GM12878 (cell line): ENCODE measurements at regions not wholly inside any gene's neighbourhood (a gene's known extent, or its start where the extent isn't known, plus 50 kb on each side); places are given as distances from the start of the nearest gene placed in this dataset.

Experiments
- ATAC-seq: fragments of 200-7000 bp; cut with Tn5 transposase; 3 replicates; pipeline ENCODE4 v1.9.1; 2020; ENCODE audit warnings: mild to moderate bottlenecking, moderate library complexity
- BruUV-seq: library from RNA; stranded (reverse); fragments of 400-500 nt; replicated peaks from 2 replicates; lab custom pipeline; 2021; lab: Mats Ljungman, UMichigan
- CTCF ChIA-PET: fragments of 300-600 bp; sonication (Branson Sonifier 250); formaldehyde crosslinking; extraction: SDS; loops from one replicate; lab custom pipeline; 2021; ENCODE audit warnings: inconsistent platforms; lab: Yijun Ruan, JAX
- POLR2A ChIA-PET: fragments of 350-600 bp; formaldehyde crosslinking; extraction: SDS; loops from one replicate; lab custom pipeline; 2021; ENCODE audit warnings: inconsistent platforms; lab: Charles Lee
- RAD21 ChIA-PET: fragments of 300-600 bp; sonication (Branson Sonifier 250); formaldehyde crosslinking; loops from one replicate; lab custom pipeline; 2023; ENCODE audit warnings: antibody characterized with exemption; ENCODE audit not compliant: unreplicated experiment; lab: Charles Lee
- SMC1A ChIA-PET: fragments of 300-600 bp; sonication (Branson Sonifier 250); formaldehyde crosslinking; loops from one replicate; lab custom pipeline; 2023; ENCODE audit not compliant: unreplicated experiment, uncharacterized antibody; lab: Charles Lee
- DNase-seq: peaks from one replicate; pipeline ENCODE4 v3.0.0-alpha.2; 2011; ENCODE audit warnings: low read depth, low spot score
- FAIRE-seq: peaks from 3 replicates; lab custom pipeline; 2011; peaks lifted over from hg19 to GRCh38; lab: Jason Lieb, UNC
- H2AFZ ChIP-seq: 2 replicates; pipeline ENCODE4 v1.6.0; 2011; ENCODE audit warnings: low read depth, low read length, control low read depth; ENCODE audit not compliant: control insufficient read depth
- H3K27ac ChIP-seq: 2 replicates; pipeline ENCODE4 v1.5.1; 2011; ENCODE audit warnings: control low read depth; ENCODE audit not compliant: control insufficient read depth, insufficient read depth
- H3K27me3 ChIP-seq, 2 experiments: replicated peaks in 1 of 2; 2 replicates each; pipeline versions ENCODE4 v1.6.0 to v1.6.1; 2011; ENCODE audit warnings: low read length in 1 of 2; ENCODE audit not compliant: control insufficient read depth in 2 of 2, insufficient read depth in 2 of 2
- H3K36me3 ChIP-seq, 2 experiments: 2 replicates each; pipeline ENCODE4 v1.5.1; 2011; ENCODE audit warnings: low read length in 1 of 2; ENCODE audit not compliant: control insufficient read depth in 2 of 2, insufficient read depth in 2 of 2
- H3K4me1 ChIP-seq: 2 replicates; pipeline ENCODE4 v1.6.1; 2011; ENCODE audit warnings: mild to moderate bottlenecking, low read length, moderate library complexity, mixed read lengths; ENCODE audit not compliant: control insufficient read depth, insufficient read depth
- H3K4me2 ChIP-seq: 2 replicates; pipeline ENCODE4 v1.6.0; 2011; ENCODE audit warnings: control low read depth; ENCODE audit not compliant: control insufficient read depth, insufficient read depth
- H3K4me3 ChIP-seq: fragments of 200-600 bp; sonication (generic); 2 replicates; pipeline ENCODE4 v1.5.1; 2016
- H3K79me2 ChIP-seq: 2 replicates; pipeline ENCODE4 v1.6.0; 2011; ENCODE audit warnings: low read length; ENCODE audit not compliant: control insufficient read depth, insufficient read depth
- H3K9ac ChIP-seq: 2 replicates; pipeline ENCODE4 v1.8.0; 2011; ENCODE audit warnings: low read length, control low read depth, mixed read lengths; ENCODE audit not compliant: control insufficient read depth, insufficient read depth
- H3K9me3 ChIP-seq: replicated peaks from 3 replicates; pipeline ENCODE4 v1.5.1; 2011; ENCODE audit warnings: mild to moderate bottlenecking, low read length; ENCODE audit not compliant: control insufficient read depth, insufficient read depth
- H4K20me1 ChIP-seq: 2 replicates; pipeline ENCODE4 v1.6.0; 2011; ENCODE audit not compliant: control insufficient read depth, insufficient read depth
- BCLAF1 ChIP-seq: fragments of 450-650 bp; IDR thresholded peaks from 2 replicates; pipeline ENCODE4 v1.6.1; 2017; ENCODE audit warnings: antibody characterized with exemption, mild to moderate bottlenecking, moderate library complexity
- IRF3 ChIP-seq: fragments of 450-650 bp; IDR thresholded peaks from 2 replicates; pipeline ENCODE4 v1.6.1; 2014; ENCODE audit warnings: mild to moderate bottlenecking
- MEF2B ChIP-seq: fragments of 450-650 bp; IDR thresholded peaks from 2 replicates; pipeline ENCODE4 v1.6.1; 2018; ENCODE audit warnings: mild to moderate bottlenecking, moderate library complexity; ENCODE audit not compliant: partially characterized antibody, poor library complexity, severe bottlenecking
- ZBTB33 ChIP-seq: fragments of 450-650 bp; IDR thresholded peaks from 2 replicates; pipeline ENCODE4 v1.6.1; 2017; ENCODE audit warnings: mild to moderate bottlenecking
- WGBS: methylation state at CpG from one replicate; pipeline ENCODE4 v1.1.6; 2016; ENCODE audit warnings: low lambda C conversion rate; ENCODE audit not compliant: insufficient replicate concordance, insufficient coverage; ENCODE audit errors: missing lambda C conversion rate; 5-methylcytosine and 5-hydroxymethylcytosine counted together
- in situ Hi-C: fragments of 300-500 bp; cut with MboI; formaldehyde crosslinking; loops from 9 replicates; pipeline ENCODE4 v1.14.3; 2018; ENCODE audit warnings: mixed read lengths
- intact Hi-C: fragments of 100-400 bp; cut with micrococcal nuclease; formaldehyde crosslinking; loops from one replicate; pipeline ENCODE4 v1.14.2; 2022; ENCODE audit not compliant: unreplicated experiment
- TF ChIP-seq, protein P1 (sequence below): IDR thresholded peaks from 2 replicates; pipeline ENCODE4 v1.6.1; 2012; ENCODE audit warnings: low read depth, low read length, improper control_type of control experiment
- TF ChIP-seq, protein P2 (sequence below): fragments of 450-650 bp; IDR thresholded peaks from 2 replicates; pipeline ENCODE4 v1.6.1; 2016; ENCODE audit warnings: mild to moderate bottlenecking, moderate library complexity, borderline replicate concordance

- H4K20me1 ChIP-seq: no peaks in the 10 kb centered on the region
- TF ChIP-seq, protein P1, sequence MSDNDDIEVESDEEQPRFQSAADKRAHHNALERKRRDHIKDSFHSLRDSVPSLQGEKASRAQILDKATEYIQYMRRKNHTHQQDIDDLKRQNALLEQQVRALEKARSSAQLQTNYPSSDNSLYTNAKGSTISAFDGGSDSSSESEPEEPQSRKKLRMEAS: no peak
- no peak for TF ChIP-seq BCLAF1
- TF ChIP-seq, protein P2, sequence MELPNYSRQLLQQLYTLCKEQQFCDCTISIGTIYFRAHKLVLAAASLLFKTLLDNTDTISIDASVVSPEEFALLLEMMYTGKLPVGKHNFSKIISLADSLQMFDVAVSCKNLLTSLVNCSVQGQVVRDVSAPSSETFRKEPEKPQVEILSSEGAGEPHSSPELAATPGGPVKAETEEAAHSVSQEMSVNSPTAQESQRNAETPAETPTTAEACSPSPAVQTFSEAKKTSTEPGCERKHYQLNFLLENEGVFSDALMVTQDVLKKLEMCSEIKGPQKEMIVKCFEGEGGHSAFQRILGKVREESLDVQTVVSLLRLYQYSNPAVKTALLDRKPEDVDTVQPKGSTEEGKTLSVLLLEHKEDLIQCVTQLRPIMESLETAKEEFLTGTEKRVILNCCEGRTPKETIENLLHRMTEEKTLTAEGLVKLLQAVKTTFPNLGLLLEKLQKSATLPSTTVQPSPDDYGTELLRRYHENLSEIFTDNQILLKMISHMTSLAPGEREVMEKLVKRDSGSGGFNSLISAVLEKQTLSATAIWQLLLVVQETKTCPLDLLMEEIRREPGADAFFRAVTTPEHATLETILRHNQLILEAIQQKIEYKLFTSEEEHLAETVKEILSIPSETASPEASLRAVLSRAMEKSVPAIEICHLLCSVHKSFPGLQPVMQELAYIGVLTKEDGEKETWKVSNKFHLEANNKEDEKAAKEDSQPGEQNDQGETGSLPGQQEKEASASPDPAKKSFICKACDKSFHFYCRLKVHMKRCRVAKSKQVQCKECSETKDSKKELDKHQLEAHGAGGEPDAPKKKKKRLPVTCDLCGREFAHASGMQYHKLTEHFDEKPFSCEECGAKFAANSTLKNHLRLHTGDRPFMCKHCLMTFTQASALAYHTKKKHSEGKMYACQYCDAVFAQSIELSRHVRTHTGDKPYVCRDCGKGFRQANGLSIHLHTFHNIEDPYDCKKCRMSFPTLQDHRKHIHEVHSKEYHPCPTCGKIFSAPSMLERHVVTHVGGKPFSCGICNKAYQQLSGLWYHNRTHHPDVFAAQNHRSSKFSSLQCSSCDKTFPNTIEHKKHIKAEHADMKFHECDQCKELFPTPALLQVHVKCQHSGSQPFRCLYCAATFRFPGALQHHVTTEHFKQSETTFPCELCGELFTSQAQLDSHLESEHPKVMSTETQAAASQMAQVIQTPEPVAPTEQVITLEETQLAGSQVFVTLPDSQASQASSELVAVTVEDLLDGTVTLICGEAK: no peak
- TF ChIP-seq IRF3: no peak
- TF ChIP-seq ZBTB33: no peak
- no peak for TF ChIP-seq MEF2B
- TF ChIP-seq, all 136 proteins: peak for 0
- Histone ChIP-seq H3K27me3 (no peaks in the 10 kb centered on the region), H3K79me2 (no peaks in the 10 kb centered on the region), H2AFZ (no peak overlapping the region), H3K27ac (no peak overlapping the region), H3K9me3 (no peaks in the 10 kb centered on the region), H3K4me3 (no peak overlapping the region), H3K4me1 (no peaks in the 10 kb centered on the region), H3K9ac (no peak overlapping the region), H3K4me2 (no peak overlapping the region), H3K36me3 (no peaks in the 10 kb centered on the region)
- DNase-seq (no peak), ATAC-seq (no peak), FAIRE-seq (no peak)
- intact Hi-C loops (no loop called here), in situ Hi-C loops (no loop called here)
- ChIA-PET SMC1A (interaction anchor here (0.9 kb wide), 1 partner anchor 9 kb away, joined by 3 read pairs; no protein-coding TSS in a partner anchor), CTCF (interaction anchor here (0.8 kb wide), 1 partner anchor 8 kb away, joined by 3 read pairs; no protein-coding TSS in a partner anchor), POLR2A (no interaction called here), RAD21 (interaction anchor here (1.2 kb wide), 1 partner anchor 574 kb away, joined by 4 read pairs; the partner anchor contains the start of gene EPHB1)
- WGBS: 0% methylated on average over 3 of the region's 3 CpGs
- BruUV-seq: no TSS peak
These were observed 573.3 kb downstream of the EPHB1 start for GRCh38 chr3:135368316-135368715.
